ENCODE measurements at regions not wholly inside any gene's neighbourhood (a gene's known extent, or its start where the extent isn't known, plus 50 kb on each side); places are given as distances from the start of the nearest gene placed in this dataset.
A peak's percentile ranks its signal among the peaks of the same experiment; 100 is the strongest.
"Not testable (repeated sequence)": the region's sequence is repeated elsewhere in the genome, so short reads cannot be mapped to it uniquely, and the experiment has no call there.

DNA sequence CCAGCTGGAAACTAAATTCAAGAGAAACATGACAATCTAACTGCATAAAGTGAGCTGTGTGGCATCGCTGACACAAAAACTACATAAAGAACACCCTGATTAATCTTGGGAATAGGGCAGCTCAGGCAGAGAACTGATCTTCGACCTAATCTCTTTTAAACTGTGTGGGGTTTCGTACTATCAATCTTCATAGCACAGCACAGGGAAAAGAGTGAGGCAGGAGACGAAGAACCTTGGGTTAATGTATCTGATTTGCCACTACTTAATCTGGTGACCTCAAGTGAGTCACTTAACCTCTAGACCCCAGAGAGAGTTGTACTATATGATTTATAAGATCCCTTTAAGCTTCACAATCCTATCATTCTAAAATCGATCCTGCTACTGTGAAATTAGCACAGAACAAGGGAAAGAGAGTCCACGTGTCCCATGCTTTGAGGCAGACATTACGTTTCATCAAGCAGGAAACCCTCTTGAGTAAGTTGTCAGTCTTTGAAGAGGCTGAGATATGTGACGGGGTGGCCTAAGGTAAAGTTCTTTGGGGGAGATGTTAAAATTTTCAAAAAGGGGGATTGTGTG is 519.7 kb downstream of the SOCS6 start:
- Histone ChIP-seq H3K27ac (ENCODE audit: low read length) (no peak overlapping the region), H3K27me3 (ENCODE audit: control insufficient read depth, insufficient read depth) (no peaks in the 10 kb centered on the region), H3K4me3 (ENCODE audit: low read length) (no peak overlapping the region), H3K4me1 (ENCODE audit: control insufficient read depth, insufficient read depth, low read length) (no peaks in the 10 kb centered on the region), H3K9me3 (ENCODE audit: control insufficient read depth, low read length) (no peaks in the 10 kb centered on the region)
- WGBS, result 62% methylated on average over 8 of the region's 8 CpGs
- DNase-seq (no peak), ATAC-seq (no peak)
- intact Hi-C loops (cut with DNase I), result no loop called here

DNA sequence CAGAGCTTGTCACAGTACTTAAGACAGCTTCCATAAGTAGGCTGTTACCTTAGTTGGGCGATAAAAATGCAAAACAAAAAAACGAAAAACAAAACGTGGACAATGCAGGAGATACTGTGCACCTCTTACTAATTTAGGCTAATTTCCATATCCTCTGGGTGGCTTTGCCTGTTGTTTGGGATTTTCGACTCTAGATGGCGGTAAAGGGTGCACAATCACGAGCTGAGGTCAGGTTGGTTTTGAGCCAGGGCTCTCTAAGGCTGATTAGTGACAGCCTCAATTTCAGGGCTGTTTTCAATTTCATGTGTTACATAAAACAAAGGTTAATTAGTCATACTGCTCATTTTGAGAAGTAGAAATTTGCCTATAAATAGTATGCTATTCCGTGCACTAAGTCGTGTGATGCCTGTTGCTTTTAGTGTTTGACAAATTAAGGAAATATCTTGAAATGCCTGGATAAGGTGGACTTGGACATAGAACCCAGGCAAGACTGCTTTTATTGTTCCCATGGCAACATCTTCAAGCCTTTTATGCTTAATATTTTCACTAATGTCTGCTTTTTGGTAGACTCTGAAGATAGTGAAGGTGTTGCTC is 493.1 kb downstream of the SOCS6 start:
- Histone ChIP-seq H3K4me1 (ENCODE audit: control insufficient read depth, insufficient read depth, low read length) (no peaks in the 10 kb centered on the region), H3K27me3 (ENCODE audit: control insufficient read depth, insufficient read depth) (no peaks in the 10 kb centered on the region), H3K27ac (ENCODE audit: low read length) (no peak overlapping the region), H3K4me3 (ENCODE audit: low read length) (no peak overlapping the region), H3K9me3 (ENCODE audit: control insufficient read depth, low read length) (no peaks in the 10 kb centered on the region)
- no peak for ATAC-seq
- DNase-seq, result peak in 2 of 3 donors; percentile 21 to 46
- WGBS, result 5% methylated on average over 8 of the region's 8 CpGs
- intact Hi-C loops (cut with DNase I), result no loop called here

DNA sequence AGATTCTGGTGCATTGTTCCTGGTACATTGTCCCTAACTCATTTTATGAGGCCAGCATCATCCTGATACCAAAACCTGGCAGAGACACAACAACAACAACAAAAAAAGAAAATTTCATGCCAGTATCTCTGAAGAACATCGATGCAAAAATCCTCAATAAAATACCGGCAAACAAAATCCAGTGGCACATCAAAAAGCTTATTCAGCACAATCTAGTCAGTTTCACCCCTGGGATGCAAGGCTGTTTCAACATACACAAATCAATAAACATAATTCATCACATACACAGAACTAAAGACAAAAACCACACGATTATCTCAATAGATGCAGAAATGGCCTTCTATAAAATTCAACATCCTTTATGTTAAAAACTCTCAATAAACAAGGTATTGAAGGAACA is 477.4 kb downstream of the SOCS6 start:
- H3K4me3 ChIP-seq (ENCODE audit: low read length); ATAC-seq; intact Hi-C loops (cut with DNase I); H3K9me3 ChIP-seq (ENCODE audit: control insufficient read depth, low read length); H3K4me1 ChIP-seq (ENCODE audit: control insufficient read depth, insufficient read depth, low read length); H3K27ac ChIP-seq (ENCODE audit: low read length); DNase-seq; H3K27me3 ChIP-seq (ENCODE audit: control insufficient read depth, insufficient read depth): not testable (repeated sequence)
- 85% methylated on average over 3 of the region's 3 CpGs for WGBS

DNA sequence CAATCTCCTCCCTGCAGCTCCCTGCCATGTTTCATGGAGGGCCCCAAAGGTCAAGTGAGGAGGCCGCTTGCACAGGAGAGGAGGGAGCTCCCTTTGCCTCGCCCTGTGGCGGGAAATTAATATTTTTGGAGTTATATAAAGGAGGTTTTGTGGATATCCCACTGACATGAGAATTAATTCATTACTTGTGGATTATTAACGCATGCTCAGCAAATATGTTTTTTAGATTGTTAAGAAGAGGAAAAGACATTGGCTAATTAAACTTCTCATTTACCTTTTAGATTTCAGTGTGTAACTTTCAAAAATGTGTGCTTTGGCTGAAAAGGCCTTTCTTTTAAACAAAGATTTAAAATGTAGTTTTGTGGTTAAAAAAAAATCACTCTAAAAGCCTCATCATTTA is 474.0 kb downstream of the SOCS6 start:
- DNase-seq (no peak), ATAC-seq (no peak)
- H3K27ac ChIP-seq (ENCODE audit: low read length), result no peak overlapping the region
- H3K4me1 ChIP-seq (ENCODE audit: control insufficient read depth, insufficient read depth, low read length), result no peaks in the 10 kb centered on the region
- no peaks in the 10 kb centered on the region for H3K27me3 ChIP-seq (ENCODE audit: control insufficient read depth, insufficient read depth)
- H3K4me3 ChIP-seq (ENCODE audit: low read length), result no peak overlapping the region
- intact Hi-C loops (cut with DNase I), result no loop called here
- 71% methylated on average over 4 of the region's 4 CpGs for WGBS
- no peaks in the 10 kb centered on the region for H3K9me3 ChIP-seq (ENCODE audit: control insufficient read depth, low read length)

DNA sequence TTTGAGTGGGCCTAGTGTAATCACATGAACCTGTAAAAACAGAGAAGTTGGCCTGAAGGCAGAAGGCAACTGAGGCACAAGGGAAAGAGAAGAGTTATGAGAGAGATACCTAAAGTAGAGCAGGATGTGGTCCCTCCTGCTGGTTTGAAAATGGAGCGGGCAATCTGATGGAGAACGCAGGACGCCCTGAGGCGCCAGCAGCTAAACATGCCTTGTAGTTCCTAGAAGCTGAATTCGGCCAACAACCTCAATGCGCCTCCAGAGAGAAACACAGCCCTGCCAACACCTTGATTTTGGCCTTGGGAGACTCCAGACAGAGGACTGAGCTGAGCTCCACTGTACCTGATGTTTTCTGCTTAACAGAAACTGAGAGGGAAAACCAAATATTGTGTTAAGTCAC is 469.9 kb downstream of the SOCS6 start:
- ATAC-seq (no peak), DNase-seq (no peak)
- no peaks in the 10 kb centered on the region for H3K27me3 ChIP-seq (ENCODE audit: control insufficient read depth, insufficient read depth)
- 92% methylated on average over 6 of the region's 6 CpGs for WGBS
- H3K9me3 ChIP-seq (ENCODE audit: control insufficient read depth, low read length), result no peaks in the 10 kb centered on the region
- no peak overlapping the region for H3K27ac ChIP-seq (ENCODE audit: low read length)
- H3K4me3 ChIP-seq (ENCODE audit: low read length), result no peak overlapping the region
- H3K4me1 ChIP-seq (ENCODE audit: control insufficient read depth, insufficient read depth, low read length), result no peaks in the 10 kb centered on the region
- intact Hi-C loops (cut with DNase I), result no loop called here

DNA sequence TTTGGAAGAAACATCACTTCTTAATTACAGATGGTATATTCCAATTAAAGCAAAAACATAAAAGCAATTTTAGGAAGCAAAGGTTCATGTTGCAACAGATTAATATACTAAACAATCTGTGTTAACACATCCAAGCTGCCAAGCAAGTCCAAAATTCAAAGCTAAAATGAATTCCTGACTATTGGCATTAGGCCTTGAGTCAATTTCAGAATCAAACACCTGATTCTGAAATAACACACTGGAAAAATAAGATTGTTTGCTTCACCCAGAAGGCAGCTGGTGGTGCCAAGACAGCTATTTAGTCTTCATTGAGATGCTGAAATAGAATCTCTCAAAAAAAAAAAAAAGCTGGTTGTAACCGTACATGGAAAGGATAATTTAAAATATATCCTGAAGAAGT is 465.6 kb downstream of the SOCS6 start:
- 85% methylated on average over 1 of the region's 1 CpG for WGBS
- DNase-seq (no peak), ATAC-seq (no peak)
- Histone ChIP-seq H3K27ac (ENCODE audit: low read length) (no peak overlapping the region), H3K9me3 (ENCODE audit: control insufficient read depth, low read length) (no peaks in the 10 kb centered on the region), H3K4me1 (ENCODE audit: control insufficient read depth, insufficient read depth, low read length) (no peaks in the 10 kb centered on the region), H3K27me3 (ENCODE audit: control insufficient read depth, insufficient read depth) (no peaks in the 10 kb centered on the region), H3K4me3 (ENCODE audit: low read length) (no peak overlapping the region)
- intact Hi-C loops (cut with DNase I), result no loop called here

DNA sequence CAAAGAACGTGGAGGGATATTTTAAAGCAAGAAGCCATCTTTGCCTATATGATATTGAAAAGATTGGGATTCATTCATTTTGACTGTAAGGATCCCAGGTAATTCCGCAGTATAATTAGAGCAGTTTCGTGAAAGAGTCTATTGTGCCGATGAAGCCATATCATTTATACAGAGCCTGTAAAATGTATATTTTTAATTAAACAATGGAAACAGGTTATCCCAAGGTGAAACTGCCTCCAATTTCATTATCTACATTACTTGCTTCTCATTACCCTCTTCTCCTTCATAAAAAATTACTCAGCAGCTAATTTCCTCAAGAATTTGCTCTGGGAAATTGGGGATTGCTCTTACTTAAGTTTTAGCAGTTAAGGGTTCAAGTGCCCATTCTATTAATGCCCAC is 444.1 kb downstream of the SOCS6 start:
- intact Hi-C loops (cut with DNase I), result no loop called here
- WGBS, result 81% methylated on average over 4 of the region's 4 CpGs
- H3K4me1 ChIP-seq (ENCODE audit: control insufficient read depth, insufficient read depth, low read length), result no peaks in the 10 kb centered on the region

DNA sequence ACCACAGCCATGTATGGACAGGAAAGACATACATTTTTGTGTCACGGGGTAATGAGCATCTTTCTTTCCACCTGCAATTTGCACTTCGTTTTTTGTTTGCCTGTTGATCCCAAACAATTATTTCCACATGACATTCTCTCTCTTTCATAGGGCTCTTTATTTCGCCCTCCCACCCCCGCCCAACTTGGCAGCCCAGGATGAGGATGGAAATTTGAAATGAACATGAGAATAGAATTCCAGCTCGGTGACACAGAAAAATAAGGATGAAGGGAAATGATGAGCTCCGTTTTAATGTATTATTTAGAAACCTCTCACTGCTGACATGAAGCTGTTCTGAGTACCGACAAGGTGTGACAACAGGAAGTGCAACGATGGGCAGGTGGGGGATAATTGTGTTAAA is 443.3 kb downstream of the SOCS6 start:
- WGBS, result 74% methylated on average over 8 of the region's 8 CpGs

More for the DNA sequence above, 444.1 kb downstream of the SOCS6 start:
- DNase-seq (no peak), ATAC-seq (no peak)
- Histone ChIP-seq H3K4me3 (ENCODE audit: low read length) (no peak overlapping the region), H3K27ac (ENCODE audit: low read length) (no peak overlapping the region), H3K27me3 (ENCODE audit: control insufficient read depth, insufficient read depth) (no peaks in the 10 kb centered on the region), H3K9me3 (ENCODE audit: control insufficient read depth, low read length) (no peaks in the 10 kb centered on the region)

DNA sequence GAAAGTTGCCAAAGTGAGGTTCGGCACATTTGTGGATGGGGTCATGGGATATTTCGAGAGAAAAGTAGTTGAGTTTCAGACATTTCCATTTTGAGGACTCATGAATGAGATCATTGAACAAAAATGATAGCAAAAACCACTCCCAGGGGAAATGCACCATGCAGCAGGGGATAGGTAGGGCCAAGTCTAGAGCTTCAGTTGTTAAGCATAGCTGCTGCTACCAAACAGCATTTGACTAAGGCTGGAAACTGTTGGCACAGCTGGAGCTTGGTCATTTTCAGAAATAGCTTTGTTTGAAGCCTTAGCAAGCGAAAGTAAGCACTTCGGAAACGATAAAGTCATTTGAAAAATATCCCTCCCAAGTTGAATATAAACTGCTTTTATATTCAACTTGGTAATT is 431.8 kb downstream of the SOCS6 start:
- ATAC-seq (no peak), DNase-seq (no peak)
- Histone ChIP-seq H3K4me1 (ENCODE audit: control insufficient read depth, insufficient read depth, low read length) (no peaks in the 10 kb centered on the region), H3K27me3 (ENCODE audit: control insufficient read depth, insufficient read depth) (no peaks in the 10 kb centered on the region), H3K27ac (ENCODE audit: low read length) (no peak overlapping the region), H3K9me3 (ENCODE audit: control insufficient read depth, low read length) (no peaks in the 10 kb centered on the region), H3K4me3 (ENCODE audit: low read length) (no peak overlapping the region)
- intact Hi-C loops (cut with DNase I), result no loop called here
- 63% methylated on average over 5 of the region's 5 CpGs for WGBS

More for the DNA sequence above, 443.3 kb downstream of the SOCS6 start:
- H3K27me3 ChIP-seq (ENCODE audit: control insufficient read depth, insufficient read depth), result no peaks in the 10 kb centered on the region
- DNase-seq, result no peak
- ATAC-seq, result no peak
- H3K4me1 ChIP-seq (ENCODE audit: control insufficient read depth, insufficient read depth, low read length), result no peaks in the 10 kb centered on the region
- no peak overlapping the region for H3K27ac ChIP-seq (ENCODE audit: low read length)
- H3K4me3 ChIP-seq (ENCODE audit: low read length), result no peak overlapping the region
- H3K9me3 ChIP-seq (ENCODE audit: control insufficient read depth, low read length), result no peaks in the 10 kb centered on the region
- intact Hi-C loops (cut with DNase I), result no loop called here

DNA sequence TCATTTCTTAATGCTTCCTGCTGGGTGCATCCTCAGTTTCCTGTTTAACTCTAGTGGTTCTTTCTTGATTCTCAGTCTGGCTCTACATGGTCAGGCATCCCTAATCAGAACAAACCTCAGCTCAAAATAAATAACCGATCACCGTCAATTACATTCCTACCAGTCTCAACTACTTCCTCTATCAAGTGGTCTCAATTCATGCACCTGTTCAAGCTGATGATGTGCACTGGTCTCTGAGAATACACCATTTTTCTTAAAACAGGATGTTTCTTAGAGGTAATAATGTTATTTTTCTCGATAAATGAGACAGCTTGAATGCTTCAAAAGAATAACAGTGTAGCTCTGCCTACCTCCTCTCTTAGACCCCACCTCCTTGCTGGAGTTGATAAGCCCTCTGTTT is 420.9 kb downstream of the SOCS6 start:
- Histone ChIP-seq H3K27ac (ENCODE audit: low read length) (no peak overlapping the region), H3K9me3 (ENCODE audit: control insufficient read depth, low read length) (no peaks in the 10 kb centered on the region), H3K4me3 (ENCODE audit: low read length) (no peak overlapping the region), H3K4me1 (ENCODE audit: control insufficient read depth, insufficient read depth, low read length) (no peaks in the 10 kb centered on the region), H3K27me3 (ENCODE audit: control insufficient read depth, insufficient read depth) (no peaks in the 10 kb centered on the region)
- ATAC-seq, result no peak
- 80% methylated on average over 3 of the region's 3 CpGs for WGBS
- intact Hi-C loops (cut with DNase I), result no loop called here
- no peak for DNase-seq

DNA sequence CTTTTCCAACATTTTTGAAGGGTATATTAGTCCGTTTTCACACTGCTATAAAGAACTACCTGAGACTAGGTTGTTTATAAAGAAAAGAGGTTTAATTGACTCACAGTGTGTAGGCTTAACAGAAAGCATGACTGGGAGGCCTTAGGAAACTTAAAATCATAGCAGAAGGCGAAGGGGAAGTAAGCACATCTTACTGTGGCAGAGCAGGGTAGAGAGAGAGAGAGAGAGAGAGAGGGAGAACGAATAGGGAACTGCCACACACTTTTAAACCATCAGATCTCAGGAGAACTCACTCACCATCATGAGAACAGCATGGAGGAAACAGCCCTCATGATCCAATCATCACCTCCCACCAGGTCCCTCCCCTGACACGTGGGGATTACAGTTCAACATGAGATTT is 420.3 kb downstream of the SOCS6 start:
- ATAC-seq, result no peak
- H3K27me3 ChIP-seq (ENCODE audit: control insufficient read depth, insufficient read depth), result no peaks in the 10 kb centered on the region
- intact Hi-C loops (cut with DNase I), result no loop called here
- H3K9me3 ChIP-seq (ENCODE audit: control insufficient read depth, low read length), result no peaks in the 10 kb centered on the region
- WGBS, result 43% methylated on average over 4 of the region's 4 CpGs
- no peak overlapping the region for H3K27ac ChIP-seq (ENCODE audit: low read length)
- no peaks in the 10 kb centered on the region for H3K4me1 ChIP-seq (ENCODE audit: control insufficient read depth, insufficient read depth, low read length)
- H3K4me3 ChIP-seq (ENCODE audit: low read length), result no peak overlapping the region
- DNase-seq, result no peak

All from right cardiac atrium (tissue), 5 donors.